Stimulated activated CD4-positive, alpha-beta T cell treated with anti-CD3 and anti-CD28 coated beads, Interleukin-1b, Interleukin-23, amount 100 ng/mL, for 4 hours (primary cell): ENCODE measurements at regions not wholly inside any gene's neighbourhood (a gene's known extent, or its start where the extent isn't known, plus 50 kb on each side); places are given as distances from the start of the nearest gene placed in this dataset.
"Not testable (repeated sequence)": the region's sequence is repeated elsewhere in the genome, so short reads cannot be mapped to it uniquely, and the experiment has no call there.

Experiments
- DNase-seq, 2 donors: peaks; one replicate each; pipeline ENCODE4 v3.0.0-alpha.2; 2020; ENCODE audit warnings: low read depth in 2 of 2

DNA sequence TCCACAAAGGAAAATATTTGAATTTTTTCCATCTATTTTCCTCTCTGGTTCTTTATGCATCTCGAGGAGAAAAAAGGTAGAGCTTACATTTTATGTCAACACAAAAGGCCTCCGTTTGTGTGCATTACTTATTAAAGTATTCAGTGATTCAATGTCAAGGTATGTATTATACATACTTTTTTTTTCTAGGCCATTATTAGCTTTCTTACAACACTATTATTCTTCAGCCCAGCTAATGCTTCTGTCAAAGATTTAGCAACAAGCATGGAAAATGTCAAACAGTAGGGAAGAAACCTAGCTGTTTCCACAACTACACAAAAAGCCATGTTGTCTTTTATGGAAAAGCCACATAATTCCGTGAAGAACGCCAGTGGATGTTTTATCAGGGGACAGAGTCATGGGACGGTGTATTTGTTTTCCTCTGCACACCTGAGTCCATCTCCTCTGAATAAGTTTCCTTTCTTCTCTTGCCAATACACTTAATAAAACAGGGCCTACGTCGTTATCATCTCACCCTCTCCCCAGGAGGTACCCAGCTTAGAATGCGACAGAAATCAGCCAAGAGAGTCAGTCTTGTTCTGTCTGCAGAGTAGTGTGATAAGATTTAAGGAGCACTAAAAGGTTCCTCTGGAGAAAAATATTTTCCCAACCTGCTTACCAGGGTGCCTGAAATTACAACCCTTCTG, 209.7 kb upstream of the AUTS2 start:
- DNase-seq, result no peak

DNA sequence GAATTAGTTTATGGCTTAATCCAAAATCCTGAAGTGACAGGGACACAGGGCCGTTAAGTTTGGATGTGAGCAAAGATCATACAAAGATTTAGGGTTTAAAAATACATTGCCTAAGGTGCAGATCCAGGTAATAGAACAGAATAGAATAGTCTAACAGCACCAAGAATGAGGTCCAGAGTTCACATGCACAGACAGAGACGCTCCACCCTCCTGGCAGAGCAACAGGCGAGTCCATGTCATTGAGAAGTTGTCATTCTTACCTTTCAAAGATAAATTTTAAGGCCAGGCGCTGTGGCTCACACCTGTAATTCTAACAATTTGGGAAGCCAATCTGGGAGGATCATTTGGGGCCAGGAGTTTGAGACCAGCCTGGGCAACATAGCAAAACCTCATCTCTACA, 209.1 kb upstream of the AUTS2 start:
- no peak for DNase-seq

DNA sequence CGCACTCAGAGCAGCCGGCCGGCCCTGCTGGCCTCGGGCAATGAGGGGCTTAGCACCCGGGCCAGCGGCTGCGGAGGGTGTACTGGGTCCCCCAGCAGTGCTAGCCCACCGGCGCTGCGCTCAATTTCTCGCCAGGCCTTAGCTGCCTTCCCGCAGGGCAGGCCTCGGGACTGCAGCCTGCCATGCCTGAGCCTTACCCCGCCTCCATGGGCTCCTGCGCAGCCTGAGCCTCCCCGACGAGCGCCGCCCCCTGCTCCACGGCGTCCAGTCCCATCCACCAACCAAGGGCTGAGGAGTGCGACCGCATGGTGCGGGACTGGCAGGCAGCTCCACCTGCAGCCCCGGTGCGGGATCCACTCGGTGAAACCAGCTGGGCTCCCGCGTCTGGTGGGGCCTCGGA, 204.4 kb upstream of the AUTS2 start:
- DNase-seq, result not testable (repeated sequence)

DNA sequence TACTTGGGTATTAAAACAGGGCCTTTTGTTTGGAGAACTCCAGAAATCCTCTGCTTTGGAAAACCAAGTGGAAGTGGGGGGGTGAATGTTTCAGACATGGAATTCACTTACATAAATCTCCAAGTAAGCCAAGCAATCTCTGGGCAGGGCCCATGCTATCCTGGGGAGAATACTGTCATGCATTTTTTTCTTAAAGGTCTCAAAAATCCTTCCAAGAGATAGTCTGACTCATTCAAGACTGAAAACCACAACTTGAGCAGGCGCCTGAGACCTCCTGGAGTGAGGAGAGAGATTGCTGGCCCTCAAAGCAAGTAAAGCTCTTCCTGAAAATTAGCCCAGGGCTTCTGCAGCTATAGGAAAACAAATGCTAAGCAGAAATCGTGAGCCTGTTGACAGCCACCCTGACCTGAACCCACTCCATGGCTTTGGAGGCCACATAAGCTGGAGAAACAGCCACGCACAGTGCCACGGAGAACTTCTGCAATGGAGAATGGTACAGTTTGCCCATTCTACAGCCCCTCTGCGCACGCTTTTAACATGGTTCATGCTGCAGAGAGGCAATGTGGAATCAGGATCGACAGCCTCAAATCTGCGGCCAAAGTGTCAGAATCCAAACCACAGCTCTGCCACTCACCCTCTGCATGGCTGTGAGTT, 203.1 kb upstream of the AUTS2 start:
- no peak for DNase-seq

DNA sequence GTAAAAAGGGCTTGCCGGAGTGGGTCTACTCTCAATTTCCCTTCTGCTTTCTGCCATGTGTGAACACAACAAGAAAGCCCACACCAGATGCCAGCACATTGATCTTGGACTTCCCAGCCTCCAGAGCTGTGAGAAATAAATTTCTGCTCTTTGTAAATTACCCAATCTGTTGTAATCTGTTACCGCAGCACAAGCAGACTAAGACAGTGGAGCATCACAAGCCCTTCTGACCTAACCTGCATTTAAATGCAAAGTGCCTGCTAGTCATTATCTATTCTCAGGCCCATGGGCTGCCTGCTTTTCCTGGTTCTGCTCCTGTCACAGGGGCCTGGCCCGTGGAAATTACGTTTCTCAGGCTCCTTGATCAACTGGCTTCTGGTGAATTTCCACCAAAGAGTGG, 199.3 kb upstream of the AUTS2 start:
- DNase-seq, result no peak

DNA sequence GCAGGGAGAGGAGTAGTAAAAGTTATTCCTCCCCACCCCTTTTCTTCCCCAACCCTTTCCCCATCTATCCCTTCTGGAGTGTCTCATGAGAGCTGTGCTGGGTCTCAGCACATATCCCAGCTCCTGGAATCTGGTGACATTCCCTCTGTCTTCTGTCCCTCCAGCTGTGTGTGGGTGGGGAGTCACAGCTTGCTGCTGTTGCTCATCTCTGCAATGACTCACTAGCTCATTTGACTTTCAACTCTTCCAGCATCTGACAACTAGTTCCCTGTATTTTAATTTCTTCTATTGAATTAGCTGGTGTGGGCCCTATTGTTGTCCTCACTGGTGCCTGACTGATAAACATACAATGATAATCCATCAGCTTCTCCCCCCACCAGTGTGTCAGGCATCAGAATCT, 198.9 kb upstream of the AUTS2 start:
- no peak for DNase-seq

DNA sequence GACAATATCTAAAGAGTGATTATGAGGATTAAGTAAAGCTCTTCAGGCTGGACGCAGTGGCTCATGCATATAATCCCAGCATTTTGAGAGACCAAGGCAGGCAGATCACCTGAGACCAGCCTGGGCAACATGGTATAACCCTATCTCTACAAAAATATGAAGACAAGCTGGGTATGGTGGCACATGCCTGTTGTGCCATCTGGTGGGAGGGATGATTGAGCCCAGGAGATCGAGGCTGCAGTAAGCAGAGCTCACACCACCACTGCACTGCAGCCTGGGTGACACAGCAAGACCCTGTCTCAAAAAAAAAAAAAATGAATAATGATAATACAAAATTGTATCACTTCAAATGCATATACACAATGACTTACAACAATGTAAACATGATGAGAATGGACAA, 195.6 kb upstream of the AUTS2 start:
- DNase-seq, result no peak

DNA sequence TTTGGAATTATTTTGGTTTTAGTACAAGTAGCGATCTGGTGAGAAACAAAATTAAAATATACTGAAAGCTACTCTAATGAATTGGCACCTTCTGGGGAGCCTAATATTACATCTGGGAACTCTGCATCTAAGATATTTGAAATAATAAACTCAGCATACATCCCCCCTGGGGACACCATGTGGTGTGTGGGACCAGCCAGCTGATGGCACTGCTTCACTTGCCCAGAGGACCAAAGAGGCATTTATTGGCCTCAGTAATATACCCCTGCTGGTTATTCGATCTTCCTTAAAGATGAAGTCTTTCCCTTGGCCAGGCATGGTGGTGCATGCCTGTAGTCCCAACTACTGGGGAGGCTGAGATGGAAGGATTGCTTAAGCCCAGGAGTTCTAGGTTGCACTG, 195.1 kb upstream of the AUTS2 start:
- DNase-seq, result no peak

DNA sequence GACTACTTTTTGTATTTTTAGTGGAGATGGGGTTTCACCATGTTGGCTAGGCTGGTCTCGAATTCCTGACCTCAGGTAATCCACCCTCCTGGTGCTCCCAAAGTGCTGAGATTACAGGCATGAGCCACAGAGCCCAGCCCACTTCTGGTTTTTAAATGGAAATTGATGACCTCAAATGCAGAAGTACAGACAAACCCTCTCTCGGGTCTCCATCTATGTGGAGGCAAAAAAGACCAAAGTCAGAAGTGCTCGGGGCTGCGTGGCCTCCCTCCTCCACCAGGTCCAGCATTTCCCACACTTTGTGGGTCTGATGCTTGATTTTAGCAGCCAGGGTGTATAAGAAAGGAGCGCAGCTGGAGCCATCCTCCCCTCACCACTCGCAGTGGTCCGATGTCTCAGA, 187.3 kb upstream of the AUTS2 start:
- no peak for DNase-seq

DNA sequence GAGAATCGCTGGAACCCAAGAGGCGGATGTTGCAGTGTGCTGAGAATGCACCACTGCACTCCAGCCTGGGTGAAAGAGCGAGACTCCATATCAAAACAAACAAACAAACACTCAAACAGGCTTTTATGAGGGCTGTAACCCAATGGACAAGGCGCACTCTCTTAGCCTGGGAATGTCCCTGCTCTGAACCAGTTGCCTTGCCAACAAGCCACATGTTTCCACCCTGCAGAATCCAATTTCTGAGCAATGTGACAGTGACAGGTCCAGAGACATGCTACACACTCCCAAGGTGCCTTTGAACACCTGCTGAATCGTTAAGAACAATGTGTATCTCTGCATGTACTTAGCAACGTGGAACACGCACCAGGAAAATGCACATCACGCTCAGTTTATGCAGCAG, 186.8 kb upstream of the AUTS2 start:
- no peak for DNase-seq

DNA sequence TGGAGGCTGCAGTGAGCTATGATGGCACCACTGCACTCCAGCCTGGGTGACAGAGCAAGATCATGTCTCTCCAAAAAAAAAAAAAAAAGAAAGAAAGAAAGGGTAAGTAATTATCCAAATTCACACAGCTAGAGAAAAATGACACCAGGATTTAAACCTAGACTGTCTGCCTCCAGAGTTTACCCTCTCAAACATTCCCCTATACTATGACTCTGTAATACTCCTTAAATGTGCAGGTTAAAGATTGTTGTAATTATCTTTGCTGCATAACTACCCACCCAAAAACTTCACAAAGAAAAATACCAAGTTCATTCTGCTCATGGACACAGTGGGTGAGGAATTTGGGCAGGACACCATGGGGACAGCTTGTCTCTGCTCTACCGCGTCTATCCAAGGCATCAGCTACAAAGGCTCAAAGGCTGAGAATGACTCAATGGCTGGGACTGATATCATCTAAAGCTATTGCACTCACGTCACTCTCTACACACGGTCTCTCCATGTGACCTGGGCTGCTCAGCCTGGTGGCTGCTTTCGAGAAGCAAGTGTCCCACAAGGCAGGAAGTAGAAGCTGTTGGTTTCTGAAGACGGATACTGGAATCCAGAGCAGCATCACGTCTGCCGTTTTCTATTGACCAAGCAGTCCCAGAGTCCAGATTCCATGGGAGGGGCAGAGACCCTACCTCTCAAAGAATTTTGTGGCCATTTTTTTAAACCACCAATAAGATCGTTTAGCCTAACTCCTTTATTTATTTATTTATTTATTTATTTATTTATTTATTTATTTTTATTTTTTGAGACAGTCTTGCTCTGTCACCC, 185.7 kb upstream of the AUTS2 start:
- no peak for DNase-seq

DNA sequence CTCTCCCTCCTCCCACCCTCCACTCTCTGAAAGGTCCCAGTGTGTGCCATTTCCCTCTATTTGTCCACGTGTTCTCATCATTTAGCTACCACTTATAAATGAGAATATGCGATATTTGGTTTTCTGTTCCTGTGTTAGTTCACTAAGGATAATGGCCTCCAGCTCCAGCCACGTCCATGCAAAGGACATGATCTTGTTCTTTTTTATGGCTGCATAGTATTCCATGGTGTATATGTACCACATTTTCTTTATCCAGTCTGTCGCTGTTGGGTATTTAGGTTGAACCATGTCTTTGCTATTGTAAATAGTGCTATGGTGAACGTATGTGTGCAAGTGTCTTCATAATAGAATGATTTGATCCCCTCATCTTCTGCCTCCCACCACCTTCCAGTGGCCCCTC, 183.7 kb upstream of the AUTS2 start:
- no peak for DNase-seq

DNA sequence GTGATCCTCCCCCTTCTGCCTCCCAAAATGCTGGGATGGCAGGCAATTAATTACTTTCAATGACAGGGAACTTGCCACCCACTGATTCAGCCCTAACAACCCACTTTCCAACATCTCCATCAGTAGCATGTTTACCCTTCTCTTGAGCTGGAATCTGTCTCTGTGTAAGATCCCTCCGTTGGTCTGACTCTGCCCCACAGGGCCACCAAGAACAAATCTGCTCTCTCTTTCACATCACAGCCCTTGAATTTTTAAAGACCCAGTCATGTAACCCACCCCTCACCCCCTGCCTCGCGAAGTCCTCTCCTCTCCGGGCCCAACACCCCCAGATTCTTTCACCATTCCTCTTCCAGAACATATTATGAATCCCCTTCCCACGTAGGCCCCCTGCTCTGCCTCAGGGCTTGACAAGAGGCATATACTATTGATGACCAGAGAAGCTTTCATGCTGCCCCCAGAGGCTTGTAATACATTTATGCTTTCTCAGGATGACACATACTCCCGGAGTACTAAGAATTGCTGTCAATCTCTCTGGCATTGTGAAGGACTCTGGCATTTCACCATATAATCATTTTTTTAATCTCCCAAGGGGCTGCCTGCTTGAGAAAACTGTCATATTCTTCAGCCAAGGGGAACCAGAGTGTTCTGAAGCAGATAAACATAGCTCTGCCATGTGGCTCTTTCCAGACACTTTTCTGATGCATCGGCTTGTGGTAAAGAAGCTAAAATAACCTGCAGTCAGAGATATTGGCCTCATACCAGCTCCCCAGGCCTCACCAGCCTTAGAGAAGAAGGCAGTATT, 179.2 kb upstream of the AUTS2 start:
- no peak for DNase-seq

DNA sequence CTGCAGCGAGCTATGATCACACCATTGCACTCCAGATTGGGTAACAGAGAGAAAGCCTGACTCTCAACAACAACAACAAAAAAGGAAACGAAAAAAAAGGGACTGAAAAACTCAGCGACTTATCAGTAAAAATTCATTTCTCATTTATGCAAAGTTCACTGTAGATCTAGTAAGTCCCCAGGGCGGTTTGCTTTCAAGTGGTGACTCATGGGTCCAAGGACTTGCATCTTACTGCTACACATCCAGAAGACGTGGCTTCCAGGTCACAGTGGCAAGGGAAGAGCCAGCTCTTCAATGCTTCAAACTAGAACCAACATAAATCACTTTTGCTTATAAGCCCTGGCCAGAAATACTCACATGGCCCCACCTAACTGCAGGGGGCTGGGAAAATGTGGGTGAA, 178.3 kb upstream of the AUTS2 start:
- DNase-seq, result no peak

DNA sequence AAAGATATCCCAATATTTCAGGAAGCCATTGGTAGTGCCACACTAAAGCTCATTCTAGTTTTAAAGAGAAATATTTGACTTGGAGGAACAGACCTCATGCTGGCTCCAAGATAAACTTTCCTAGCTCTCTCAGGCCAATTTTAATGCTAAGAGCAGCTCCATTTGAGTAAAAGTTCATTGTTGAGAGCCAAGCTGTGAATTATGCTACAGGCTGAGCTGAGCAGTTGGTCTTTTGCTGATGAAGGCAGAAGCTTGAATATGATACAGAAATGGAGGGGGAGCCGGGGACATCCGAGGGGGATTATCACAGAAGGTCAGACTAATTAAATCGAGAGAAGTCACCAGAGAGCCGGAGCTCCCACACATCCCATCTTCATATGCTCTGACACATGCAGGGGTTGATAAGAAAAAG, 175.7 kb upstream of the AUTS2 start:
- no peak for DNase-seq

DNA sequence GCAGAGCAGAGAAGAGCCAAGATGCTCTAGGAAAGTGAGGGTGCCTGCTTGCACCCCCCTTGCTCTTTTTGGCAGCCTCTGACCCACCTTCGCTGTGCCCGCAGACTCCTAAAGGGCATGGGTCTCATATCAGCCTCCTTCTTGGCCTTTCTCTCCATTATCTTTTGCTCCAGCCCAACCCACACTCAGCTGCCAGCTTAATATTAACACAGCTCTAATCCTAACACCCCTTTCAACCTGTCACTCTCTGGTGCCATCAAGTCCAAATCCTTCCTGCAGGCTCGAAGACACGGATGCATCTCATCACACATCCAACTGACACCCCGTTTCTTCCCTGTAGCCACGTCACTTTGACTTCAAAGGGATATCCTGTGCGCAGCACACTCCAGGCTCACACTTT, 171.6 kb upstream of the AUTS2 start:
- DNase-seq, result no peak

DNA sequence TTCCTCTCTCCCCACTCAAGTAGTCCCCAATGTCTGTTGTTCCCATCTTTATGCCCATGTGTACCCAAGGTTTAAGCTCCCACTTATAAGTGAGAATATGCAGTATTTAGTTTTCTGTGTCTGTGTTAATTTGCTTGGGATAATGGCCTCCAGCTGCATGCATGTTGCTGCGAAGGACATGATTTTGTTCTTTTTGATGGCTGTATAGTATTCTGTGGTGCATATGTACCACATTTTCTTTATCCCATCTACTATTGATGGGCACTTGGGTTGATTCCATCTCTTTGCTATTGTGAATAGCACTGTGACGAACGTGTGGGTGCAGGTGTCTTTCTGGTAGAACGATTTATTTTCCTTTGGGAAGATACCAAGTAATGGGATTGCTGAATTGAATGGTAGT, 170.2 kb upstream of the AUTS2 start:
- no peak for DNase-seq

DNA sequence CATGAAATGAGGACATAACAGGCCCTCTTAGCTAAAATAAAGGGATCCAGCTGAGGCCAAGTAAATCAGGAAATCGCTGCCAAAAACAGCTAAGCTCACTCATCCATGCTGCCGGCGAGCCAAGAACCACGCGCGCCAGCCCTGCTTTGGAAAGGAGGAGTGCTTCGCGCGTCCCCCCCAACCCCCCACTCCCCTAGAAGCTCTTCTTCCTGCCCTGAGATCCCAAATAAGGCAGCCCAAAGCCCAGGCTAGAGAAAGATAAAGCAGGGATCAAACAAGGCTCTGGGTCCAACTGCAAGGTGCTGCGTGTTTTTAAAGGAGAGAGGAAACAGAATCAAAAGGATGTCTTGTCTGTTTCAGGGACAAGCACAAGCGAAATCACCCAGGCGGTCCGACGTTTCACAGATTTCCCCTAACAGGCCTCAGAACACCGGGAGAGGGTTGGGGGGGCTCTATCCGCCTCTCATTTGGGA, 168.3 kb upstream of the AUTS2 start:
- no peak for DNase-seq

DNA sequence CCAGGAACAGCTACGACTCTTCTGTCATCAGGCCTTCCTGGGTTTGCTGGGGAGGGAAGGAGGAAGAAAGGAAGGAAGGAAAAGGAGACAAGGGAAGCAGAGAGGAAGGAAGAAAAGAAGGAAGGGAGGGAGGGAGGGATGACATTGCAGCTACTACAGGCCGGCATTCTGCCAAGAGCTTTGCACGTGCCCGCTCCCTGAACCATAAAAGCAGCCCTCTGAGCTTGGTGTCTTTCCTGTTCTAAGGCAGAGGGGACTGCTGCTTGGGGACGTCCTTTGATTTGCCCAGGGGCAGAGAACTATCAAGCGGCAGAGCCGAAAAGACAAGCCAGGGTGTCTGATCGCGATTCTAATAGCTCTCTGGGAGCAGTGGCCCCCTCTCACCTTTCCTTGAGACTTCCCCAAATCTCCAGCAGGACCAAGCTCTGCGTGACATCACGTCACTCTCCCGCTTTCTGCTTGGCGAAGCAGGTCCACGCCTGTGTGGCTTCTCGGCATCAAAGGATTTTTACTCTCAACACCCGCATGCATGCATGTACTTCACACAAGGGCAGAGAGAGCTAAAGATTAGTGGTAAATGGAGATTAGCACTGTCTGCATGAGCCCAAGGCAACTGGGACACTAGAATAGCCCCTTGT, 167.8 kb upstream of the AUTS2 start:
- no peak for DNase-seq

DNA sequence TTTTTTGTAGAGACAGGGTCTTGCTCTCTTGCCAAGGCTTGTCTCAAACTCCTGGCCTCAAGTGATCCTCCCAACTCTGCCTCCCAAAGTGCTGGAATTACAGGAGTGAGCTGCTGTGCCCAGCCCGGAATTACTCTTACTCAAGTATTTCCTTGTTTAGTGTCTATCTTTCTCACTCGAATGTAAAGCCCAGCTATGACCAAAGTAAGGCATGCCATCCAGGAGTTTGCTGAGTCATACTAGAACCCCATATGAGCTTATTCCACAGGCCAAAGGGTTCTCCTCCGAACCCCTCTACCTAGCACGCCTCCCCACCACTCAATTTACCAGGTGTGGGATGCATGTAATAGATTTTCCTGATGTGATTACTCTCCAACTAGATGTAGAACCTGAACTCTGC, 166.6 kb upstream of the AUTS2 start:
- DNase-seq, result no peak

DNA sequence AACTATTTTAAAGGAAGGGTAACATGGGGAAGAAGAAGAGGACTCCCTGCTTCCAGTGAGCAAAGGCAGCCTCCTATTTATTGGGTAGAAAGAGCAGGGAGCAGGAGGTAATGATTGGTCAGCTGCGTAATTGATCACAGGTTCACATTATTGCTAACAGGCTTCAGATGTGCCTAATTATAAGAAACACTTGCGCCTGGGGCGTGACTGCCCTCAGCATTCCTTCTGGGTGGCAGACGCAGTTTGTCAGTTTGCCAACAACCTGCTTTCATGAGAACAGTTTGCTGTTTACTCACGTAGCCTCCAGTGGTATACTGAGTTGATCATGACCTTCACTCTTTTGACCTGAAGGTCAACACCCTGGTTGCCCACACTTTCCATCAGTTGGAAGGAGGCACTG, 166.0 kb upstream of the AUTS2 start:
- not testable (repeated sequence) for DNase-seq

DNA sequence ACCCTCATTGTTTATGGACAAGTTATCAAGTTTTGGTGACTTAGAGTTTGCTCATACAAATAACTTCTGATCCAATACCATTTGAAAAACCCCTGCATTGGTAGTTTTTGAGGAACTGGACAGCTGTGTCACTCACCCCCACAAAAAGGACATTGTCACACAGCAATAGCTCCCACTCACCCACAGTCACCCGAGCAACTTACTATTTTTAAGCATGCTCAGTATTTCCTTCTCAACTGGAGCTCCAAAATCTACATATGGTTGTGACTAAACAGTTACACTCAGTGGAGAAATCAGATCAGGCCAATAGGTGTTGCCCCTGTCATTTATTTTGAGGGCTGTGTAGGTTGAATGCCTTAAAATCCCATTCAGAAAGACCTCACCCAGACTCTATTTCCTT, 165.2 kb upstream of the AUTS2 start:
- no peak for DNase-seq
